ENCODE measurements at regions not wholly inside any gene's neighbourhood (a gene's known extent, or its start where the extent isn't known, plus 50 kb on each side); places are given as distances from the start of the nearest gene placed in this dataset.
"Not testable (repeated sequence)": the region's sequence is repeated elsewhere in the genome, so short reads cannot be mapped to it uniquely, and the experiment has no call there.

DNA sequence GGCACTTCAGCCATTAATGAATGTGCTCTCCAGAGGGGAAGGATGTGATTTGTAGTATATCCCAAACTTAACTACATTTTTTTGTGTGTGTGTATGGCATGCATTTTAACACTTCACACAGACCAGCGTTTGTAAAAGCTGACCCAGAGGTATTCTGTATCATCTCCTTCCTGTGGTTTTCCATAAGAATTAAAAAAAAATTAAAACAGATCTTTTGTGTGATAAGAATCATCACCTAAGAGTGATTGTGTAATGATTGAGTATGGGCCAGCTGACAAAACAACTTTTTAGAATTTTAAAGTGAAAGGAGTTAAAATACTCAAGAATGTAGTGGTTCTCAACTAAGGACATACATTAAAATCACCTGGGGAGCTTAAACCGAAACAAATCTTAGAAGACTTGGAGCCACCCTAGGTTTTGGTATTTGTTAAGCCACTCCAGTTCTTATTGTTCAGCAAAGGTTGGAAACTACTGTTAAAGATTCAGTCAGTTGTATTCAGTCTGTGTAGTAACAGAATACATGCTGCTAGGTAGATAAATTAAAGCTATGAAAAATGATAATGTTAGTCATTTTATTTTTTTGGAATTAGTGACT lies 120.1 kb downstream of the HAUS1 start:
- intact Hi-C loops (cut with DNase I), result no loop called here

DNA sequence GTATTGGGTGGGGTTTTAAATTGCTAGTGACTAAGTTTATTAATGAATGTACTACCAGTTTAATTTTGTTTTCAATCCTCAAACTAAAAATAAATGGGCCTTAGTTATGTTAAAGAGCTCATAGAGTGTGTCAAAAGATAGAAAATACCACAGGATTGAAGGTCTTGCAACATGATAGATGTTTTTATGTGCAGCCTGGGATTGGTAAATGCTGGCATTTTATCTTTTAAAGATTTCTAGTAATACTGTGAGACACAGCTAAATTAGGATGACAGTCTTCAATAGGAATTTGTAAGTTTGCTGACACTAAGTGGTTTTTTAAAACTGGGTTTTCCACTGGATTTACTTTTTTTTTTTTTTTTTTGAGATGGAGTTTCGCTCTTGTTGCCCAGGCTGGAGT lies 122.3 kb downstream of the HAUS1 start:
- Histone ChIP-seq H3K4me1 (peaks cover 10% of the 10 kb centered on the region), H3K27ac (no peak overlapping the region), H3K4me3 (no peak overlapping the region), H3K9me3 (no peaks in the 10 kb centered on the region), H3K36me3 (no peaks in the 10 kb centered on the region), H3K27me3 (no peaks in the 10 kb centered on the region)
- no peak for TF ChIP-seq POLR2A (IDR thresholded peaks at IDR 0.05)
- intact Hi-C loops (cut with DNase I), result no loop called here
- no peak for DNase-seq (ENCODE audit: extremely low spot score in 2 of 2)

More for the DNA sequence above, 120.1 kb downstream of the HAUS1 start:
- DNase-seq (ENCODE audit: extremely low spot score in 2 of 2), result no peak
- Histone ChIP-seq H3K9me3 (no peaks in the 10 kb centered on the region), H3K4me3 (no peak overlapping the region), H3K27ac (no peak overlapping the region), H3K36me3 (no peaks in the 10 kb centered on the region), H3K27me3 (no peaks in the 10 kb centered on the region), H3K4me1 (peaks cover 10% of the 10 kb centered on the region)
- TF ChIP-seq, protein P1, sequence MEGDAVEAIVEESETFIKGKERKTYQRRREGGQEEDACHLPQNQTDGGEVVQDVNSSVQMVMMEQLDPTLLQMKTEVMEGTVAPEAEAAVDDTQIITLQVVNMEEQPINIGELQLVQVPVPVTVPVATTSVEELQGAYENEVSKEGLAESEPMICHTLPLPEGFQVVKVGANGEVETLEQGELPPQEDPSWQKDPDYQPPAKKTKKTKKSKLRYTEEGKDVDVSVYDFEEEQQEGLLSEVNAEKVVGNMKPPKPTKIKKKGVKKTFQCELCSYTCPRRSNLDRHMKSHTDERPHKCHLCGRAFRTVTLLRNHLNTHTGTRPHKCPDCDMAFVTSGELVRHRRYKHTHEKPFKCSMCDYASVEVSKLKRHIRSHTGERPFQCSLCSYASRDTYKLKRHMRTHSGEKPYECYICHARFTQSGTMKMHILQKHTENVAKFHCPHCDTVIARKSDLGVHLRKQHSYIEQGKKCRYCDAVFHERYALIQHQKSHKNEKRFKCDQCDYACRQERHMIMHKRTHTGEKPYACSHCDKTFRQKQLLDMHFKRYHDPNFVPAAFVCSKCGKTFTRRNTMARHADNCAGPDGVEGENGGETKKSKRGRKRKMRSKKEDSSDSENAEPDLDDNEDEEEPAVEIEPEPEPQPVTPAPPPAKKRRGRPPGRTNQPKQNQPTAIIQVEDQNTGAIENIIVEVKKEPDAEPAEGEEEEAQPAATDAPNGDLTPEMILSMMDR (IDR thresholded peaks at IDR 0.05), result no peak
- no peak for TF ChIP-seq POLR2AphosphoS5 (IDR thresholded peaks at IDR 0.05; ENCODE audit: insufficient read depth in 1 of 2, low read depth in 1 of 2)
- no peak for TF ChIP-seq POLR2A (IDR thresholded peaks at IDR 0.05)

DNA sequence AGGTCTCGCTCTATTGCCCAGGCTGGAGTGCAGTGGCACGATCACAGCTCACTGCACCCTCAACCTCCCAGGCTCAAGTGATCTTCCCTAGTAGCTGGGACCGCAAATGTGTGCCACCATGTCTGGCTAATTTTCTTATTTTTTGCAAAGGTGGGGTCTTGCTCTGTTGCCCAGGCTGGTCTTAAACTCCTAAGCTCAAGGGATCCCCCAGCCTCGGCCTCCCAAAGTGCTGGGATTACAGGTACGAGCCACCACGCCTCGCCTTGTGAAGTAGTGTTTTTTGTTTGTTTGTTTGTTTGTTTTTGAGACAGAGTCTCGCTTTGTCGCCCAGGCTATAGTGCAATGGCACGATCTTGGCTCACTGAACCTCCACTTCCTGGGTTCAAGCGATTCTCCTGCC lies 125.5 kb downstream of the HAUS1 start:
- H3K27ac ChIP-seq; intact Hi-C loops (cut with DNase I); H3K9me3 ChIP-seq; H3K4me3 ChIP-seq; H3K4me1 ChIP-seq; DNase-seq (ENCODE audit: extremely low spot score in 2 of 2); H3K36me3 ChIP-seq; H3K27me3 ChIP-seq: not testable (repeated sequence)

DNA sequence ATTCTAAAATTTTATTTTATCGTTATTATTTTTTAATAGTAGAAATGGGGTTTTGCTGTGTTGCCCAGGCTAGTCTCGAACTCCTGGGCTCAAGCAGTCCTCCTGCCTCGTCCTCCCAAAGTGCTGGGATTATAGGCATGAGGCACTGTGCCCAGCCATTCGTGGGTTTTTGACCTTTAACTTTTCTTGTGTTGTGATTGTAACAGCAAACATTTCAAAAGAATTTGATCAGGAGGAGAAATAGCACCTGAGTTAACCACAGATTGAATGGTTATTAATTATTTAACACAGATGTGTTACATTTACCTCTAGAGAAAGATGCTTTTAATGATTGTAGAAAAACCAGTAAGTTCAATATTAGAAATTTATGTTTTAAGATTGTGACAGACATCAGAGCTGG lies 132.0 kb downstream of the HAUS1 start:
- Histone ChIP-seq H3K27me3 (no peaks in the 10 kb centered on the region), H3K36me3 (no peaks in the 10 kb centered on the region), H3K9me3 (no peaks in the 10 kb centered on the region), H3K4me3 (no peak overlapping the region), H3K27ac (no peak overlapping the region), H3K4me1 (no peaks in the 10 kb centered on the region)
- intact Hi-C loops (cut with DNase I), result no loop called here
- no peak for DNase-seq (ENCODE audit: extremely low spot score in 2 of 2)
- no peak for TF ChIP-seq POLR2AphosphoS5 (IDR thresholded peaks at IDR 0.05; ENCODE audit: insufficient read depth in 1 of 2, low read depth in 1 of 2)
- TF ChIP-seq POLR2A (IDR thresholded peaks at IDR 0.05), result no peak
- TF ChIP-seq, protein P1 (IDR thresholded peaks at IDR 0.05), result no peak

DNA sequence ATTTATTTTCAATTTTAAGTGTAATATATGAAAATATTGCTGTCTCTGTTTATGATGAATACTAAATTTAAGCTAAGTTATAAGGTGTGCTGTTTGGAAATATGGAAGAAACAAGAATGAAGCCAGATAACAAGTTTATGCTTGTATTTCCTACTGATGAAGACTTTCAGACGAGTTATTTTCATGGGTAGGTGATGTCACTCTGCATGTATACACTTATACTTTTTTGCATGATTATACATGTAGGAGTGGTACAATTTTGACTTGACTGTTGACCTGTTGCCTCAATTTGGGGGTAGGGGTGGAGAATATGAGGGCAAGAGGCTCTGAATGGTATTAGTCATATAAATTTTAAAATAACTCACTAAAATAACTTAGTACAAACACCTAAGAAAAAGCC lies 133.7 kb downstream of the HAUS1 start:
- Histone ChIP-seq H3K27ac (no peak overlapping the region), H3K27me3 (no peaks in the 10 kb centered on the region), H3K4me3 (no peak overlapping the region), H3K4me1 (no peaks in the 10 kb centered on the region), H3K9me3 (no peaks in the 10 kb centered on the region), H3K36me3 (no peaks in the 10 kb centered on the region)
- no peak for TF ChIP-seq POLR2AphosphoS5 (IDR thresholded peaks at IDR 0.05; ENCODE audit: insufficient read depth in 1 of 2, low read depth in 1 of 2)
- no peak for TF ChIP-seq POLR2A (IDR thresholded peaks at IDR 0.05)
- TF ChIP-seq, protein P1 (IDR thresholded peaks at IDR 0.05), result no peak
- intact Hi-C loops (cut with DNase I), result no loop called here
- DNase-seq (ENCODE audit: extremely low spot score in 2 of 2), result no peak

DNA sequence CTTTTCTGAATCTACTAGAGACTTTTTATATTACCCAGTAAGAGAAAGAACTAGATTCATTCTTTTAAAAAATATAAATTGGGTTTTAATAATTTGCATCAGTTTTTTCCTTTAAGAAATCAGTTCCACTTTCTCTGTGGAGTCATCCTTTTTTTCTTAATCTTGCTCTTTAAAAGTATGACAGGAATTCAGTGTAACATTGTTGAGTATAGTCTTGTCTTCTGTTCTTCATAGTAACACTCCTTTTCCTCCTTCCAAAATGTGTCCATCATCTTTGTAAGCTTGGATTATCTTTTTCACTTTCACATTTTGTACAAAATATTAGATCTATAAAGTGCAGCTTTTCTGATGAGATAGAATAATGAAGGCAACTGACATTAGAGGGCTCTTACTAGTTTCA lies 135.4 kb downstream of the HAUS1 start:
- no peak overlapping the region for H3K4me3 ChIP-seq
- H3K27me3 ChIP-seq, result no peaks in the 10 kb centered on the region
- no peak overlapping the region for H3K27ac ChIP-seq
- H3K36me3 ChIP-seq, result no peaks in the 10 kb centered on the region
- no peak for DNase-seq (ENCODE audit: extremely low spot score in 2 of 2)
- TF ChIP-seq POLR2A (IDR thresholded peaks at IDR 0.05) (no peak), POLR2AphosphoS5 (IDR thresholded peaks at IDR 0.05; ENCODE audit: insufficient read depth in 1 of 2, low read depth in 1 of 2) (no peak)
- TF ChIP-seq, protein P1 (IDR thresholded peaks at IDR 0.05), result no peak
- intact Hi-C loops (cut with DNase I), result no loop called here
- H3K4me1 ChIP-seq, result no peaks in the 10 kb centered on the region
- no peaks in the 10 kb centered on the region for H3K9me3 ChIP-seq

Data from vagina (tissue), 2 donors.